ACHN (cell line): ENCODE measurements at regions not wholly inside any gene's neighbourhood (a gene's known extent, or its start where the extent isn't known, plus 50 kb on each side); places are given as distances from the start of the nearest gene placed in this dataset.
A peak's percentile ranks its signal among the peaks of the same experiment; 100 is the strongest.

Experiments used
- DNase-seq: peaks from one replicate; pipeline ENCODE4 v3.0.0-alpha.2; 2015
- in situ Hi-C: cut with HindIII; loops from 2 replicates; pipeline ENCODE4 v1.10.0; 2017; ENCODE audit warnings: low sequenced_read_pairs, low pct_ligation_motif_present, low pct_unique_long_range_greater_than_20kb

GRCh38 chr3:126267976-126268615, 87.7 kb upstream of the ALDH1L1 start:
- in situ Hi-C loops = no loop called here
- no peak for DNase-seq

- in situ Hi-C loops = no loop called here
- DNase-seq = peak; percentile 92
These were observed 87.0 kb upstream of the ALDH1L1 start for GRCh38 chr3:126267169-126267975.

- in situ Hi-C loops = no loop called here
- no peak for DNase-seq
These were observed 86.4 kb upstream of the ALDH1L1 start for GRCh38 chr3:126266850-126267168.

- in situ Hi-C loops = no loop called here
- DNase-seq = peak; percentile 48
These were observed 86.0 kb upstream of the ALDH1L1 start for GRCh38 chr3:126266291-126266840.

GRCh38 chr3:126264952-126265351, 84.6 kb upstream of the ALDH1L1 start:
- DNase-seq = no peak
- in situ Hi-C loops = no loop called here

- in situ Hi-C loops = no loop called here
- DNase-seq = no peak
These were observed 84.0 kb upstream of the ALDH1L1 start for GRCh38 chr3:126264381-126264780.

GRCh38 chr3:126263971-126264370, 83.6 kb upstream of the ALDH1L1 start:
- DNase-seq = no peak
- in situ Hi-C loops = no loop called here

- no peak for DNase-seq
- in situ Hi-C loops = no loop called here
These were observed 83.2 kb upstream of the ALDH1L1 start for GRCh38 chr3:126263539-126263938.

GRCh38 chr3:126262227-126262626, 81.8 kb upstream of the ALDH1L1 start:
- DNase-seq = no peak
- in situ Hi-C loops = no loop called here

GRCh38 chr3:126261037-126261436, 80.7 kb upstream of the ALDH1L1 start:
- in situ Hi-C loops = no loop called here

GRCh38 chr3:126259411-126260391, 79.3 kb upstream of the ALDH1L1 start:
- DNase-seq = peak; percentile 53
- in situ Hi-C loops = no loop called here

More at GRCh38 chr3:126261037-126261436, 80.7 kb upstream of the ALDH1L1 start:
- peak; percentile 14 for DNase-seq

GRCh38 chr3:126258670-126259069, 78.3 kb upstream of the ALDH1L1 start:
- no peak for DNase-seq
- in situ Hi-C loops = no loop called here

GRCh38 chr3:126257984-126258383, 77.6 kb upstream of the ALDH1L1 start:
- DNase-seq = no peak

GRCh38 chr3:126257174-126257573, 76.8 kb upstream of the ALDH1L1 start:
- in situ Hi-C loops = no loop called here
- no peak for DNase-seq

More at GRCh38 chr3:126257984-126258383, 77.6 kb upstream of the ALDH1L1 start:
- in situ Hi-C loops = no loop called here

GRCh38 chr3:126256251-126256650, 75.9 kb upstream of the ALDH1L1 start:
- in situ Hi-C loops = no loop called here
- DNase-seq = no peak

- no peak for DNase-seq
- in situ Hi-C loops = no loop called here
These were observed 72.7 kb upstream of the ALDH1L1 start for GRCh38 chr3:126253072-126253471.

- in situ Hi-C loops = no loop called here
- no peak for DNase-seq
These were observed 72.0 kb upstream of the ALDH1L1 start for GRCh38 chr3:126252373-126252772.

- in situ Hi-C loops = no loop called here
- DNase-seq = peak; percentile 49
These were observed 65.7 kb upstream of the ALDH1L1 start for GRCh38 chr3:126245811-126246727.
